ENCODE measurements at regions not wholly inside any gene's neighbourhood (a gene's known extent, or its start where the extent isn't known, plus 50 kb on each side); places are given as distances from the start of the nearest gene placed in this dataset.

DNA sequence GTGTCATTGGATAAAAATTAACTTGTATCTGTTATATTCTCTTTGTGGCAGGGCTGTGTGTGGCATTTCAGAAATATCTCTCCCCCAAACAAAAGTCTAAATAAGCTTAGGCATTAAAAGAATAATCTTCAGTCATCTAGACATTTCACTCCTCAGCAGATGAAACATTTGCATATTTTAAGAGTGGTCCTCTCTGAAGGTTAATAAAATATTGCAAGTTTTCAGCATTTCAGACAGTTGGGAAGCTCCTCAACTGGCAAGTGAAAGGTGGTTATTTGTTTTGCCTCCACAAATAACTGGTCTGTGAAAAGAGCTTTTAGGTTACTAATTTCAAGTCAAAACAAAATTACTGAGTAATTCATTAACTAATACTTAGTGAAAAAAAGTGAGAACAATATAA, 462.6 kb downstream of the EPHA4 start:
- Histone ChIP-seq H3K27me3 (ENCODE audit: control insufficient read depth, low read length) (no peaks in the 10 kb centered on the region), H4K20me1 (ENCODE audit: control insufficient read depth, insufficient read depth, low read depth, low read length) (no peaks in the 10 kb centered on the region), H3K4me1 (ENCODE audit: control insufficient read depth, low read length) (no peaks in the 10 kb centered on the region), H3K79me2 (ENCODE audit: control insufficient read depth, low read length) (no peaks in the 10 kb centered on the region), H3K9me3 (ENCODE audit: control insufficient read depth, insufficient read depth, low read length) (no peaks in the 10 kb centered on the region), H3K36me3 (ENCODE audit: control insufficient read depth, low read length) (no peaks in the 10 kb centered on the region), H3F3A (ENCODE audit: control insufficient read depth, insufficient read depth) (no peaks in the 10 kb centered on the region), H3K4me2 (ENCODE audit: low read length) (no peak overlapping the region), H3K27ac (ENCODE audit: low read depth, low read length) (no peak overlapping the region), H3K9me2 (replicated peaks; ENCODE audit: control insufficient read depth, low read length) (no peaks in the 10 kb centered on the region), H3K4me3 (ENCODE audit: low read length) (no peak overlapping the region)
- TF ChIP-seq EZH2phosphoT487 (IDR thresholded peaks at IDR 0.05; ENCODE audit: borderline replicate concordance, low read length), result no peak
- TF ChIP-seq, protein P1, sequence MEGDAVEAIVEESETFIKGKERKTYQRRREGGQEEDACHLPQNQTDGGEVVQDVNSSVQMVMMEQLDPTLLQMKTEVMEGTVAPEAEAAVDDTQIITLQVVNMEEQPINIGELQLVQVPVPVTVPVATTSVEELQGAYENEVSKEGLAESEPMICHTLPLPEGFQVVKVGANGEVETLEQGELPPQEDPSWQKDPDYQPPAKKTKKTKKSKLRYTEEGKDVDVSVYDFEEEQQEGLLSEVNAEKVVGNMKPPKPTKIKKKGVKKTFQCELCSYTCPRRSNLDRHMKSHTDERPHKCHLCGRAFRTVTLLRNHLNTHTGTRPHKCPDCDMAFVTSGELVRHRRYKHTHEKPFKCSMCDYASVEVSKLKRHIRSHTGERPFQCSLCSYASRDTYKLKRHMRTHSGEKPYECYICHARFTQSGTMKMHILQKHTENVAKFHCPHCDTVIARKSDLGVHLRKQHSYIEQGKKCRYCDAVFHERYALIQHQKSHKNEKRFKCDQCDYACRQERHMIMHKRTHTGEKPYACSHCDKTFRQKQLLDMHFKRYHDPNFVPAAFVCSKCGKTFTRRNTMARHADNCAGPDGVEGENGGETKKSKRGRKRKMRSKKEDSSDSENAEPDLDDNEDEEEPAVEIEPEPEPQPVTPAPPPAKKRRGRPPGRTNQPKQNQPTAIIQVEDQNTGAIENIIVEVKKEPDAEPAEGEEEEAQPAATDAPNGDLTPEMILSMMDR (IDR thresholded peaks at IDR 0.05; ENCODE audit: low read depth, low read length, poor library complexity, severe bottlenecking), result no peak

DNA sequence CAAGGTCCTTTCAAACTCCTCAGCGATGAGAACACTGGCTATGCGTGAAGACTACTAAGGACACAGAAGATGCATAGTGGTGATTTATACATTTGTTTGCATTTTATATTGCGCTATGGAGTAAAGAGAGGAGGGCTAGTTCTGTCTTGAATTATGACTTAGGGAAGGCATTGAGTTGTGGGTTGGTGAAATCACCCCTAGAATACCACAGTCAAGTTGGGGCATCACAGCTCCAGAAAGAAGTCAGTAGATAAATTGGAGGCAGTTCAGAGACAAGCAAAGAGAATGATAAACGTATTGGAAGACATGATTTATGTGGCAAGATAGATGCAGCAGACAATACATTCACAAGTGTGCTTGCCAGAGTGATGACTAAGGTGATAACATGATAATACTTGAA, 460.4 kb downstream of the EPHA4 start:
- Histone ChIP-seq H3F3A (ENCODE audit: control insufficient read depth, insufficient read depth) (no peaks in the 10 kb centered on the region), H3K9me3 (ENCODE audit: control insufficient read depth, insufficient read depth, low read length) (no peaks in the 10 kb centered on the region), H3K9me2 (replicated peaks; ENCODE audit: control insufficient read depth, low read length) (no peaks in the 10 kb centered on the region), H3K79me2 (ENCODE audit: control insufficient read depth, low read length) (no peaks in the 10 kb centered on the region), H3K27ac (ENCODE audit: low read depth, low read length) (no peak overlapping the region), H3K4me1 (ENCODE audit: control insufficient read depth, low read length) (no peaks in the 10 kb centered on the region), H3K4me2 (ENCODE audit: low read length) (no peak overlapping the region), H3K36me3 (ENCODE audit: control insufficient read depth, low read length) (no peaks in the 10 kb centered on the region), H4K20me1 (ENCODE audit: control insufficient read depth, insufficient read depth, low read depth, low read length) (no peaks in the 10 kb centered on the region), H3K4me3 (ENCODE audit: low read length) (no peak overlapping the region), H3K27me3 (ENCODE audit: control insufficient read depth, low read length) (no peaks in the 10 kb centered on the region)
- TF ChIP-seq, protein P1 (IDR thresholded peaks at IDR 0.05; ENCODE audit: low read depth, low read length, poor library complexity, severe bottlenecking), result no peak
- TF ChIP-seq EZH2phosphoT487 (IDR thresholded peaks at IDR 0.05; ENCODE audit: borderline replicate concordance, low read length), result no peak

DNA sequence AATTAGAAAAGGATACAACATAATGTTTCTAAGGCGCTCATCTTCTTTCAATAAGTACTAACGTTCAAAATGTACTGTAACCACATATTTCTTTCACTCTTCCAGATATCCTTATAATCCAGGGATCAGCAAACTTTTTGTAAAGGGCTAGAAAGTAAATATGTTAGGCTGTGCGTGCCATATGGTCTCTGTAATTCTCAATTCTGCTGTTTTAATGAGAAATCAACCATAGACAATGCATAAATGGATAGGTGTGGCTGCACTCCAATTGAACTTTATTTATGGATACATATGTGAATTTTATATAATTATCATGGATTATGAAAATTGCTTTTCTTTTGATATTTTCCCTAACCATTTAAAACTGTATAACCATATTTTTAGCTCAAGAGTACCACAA, 459.4 kb downstream of the EPHA4 start:
- Histone ChIP-seq H3F3A (ENCODE audit: control insufficient read depth, insufficient read depth) (no peaks in the 10 kb centered on the region), H3K4me3 (ENCODE audit: low read length) (no peak overlapping the region), H3K27me3 (ENCODE audit: control insufficient read depth, low read length) (no peaks in the 10 kb centered on the region), H3K4me1 (ENCODE audit: control insufficient read depth, low read length) (no peaks in the 10 kb centered on the region), H3K36me3 (ENCODE audit: control insufficient read depth, low read length) (no peaks in the 10 kb centered on the region), H4K20me1 (ENCODE audit: control insufficient read depth, insufficient read depth, low read depth, low read length) (no peaks in the 10 kb centered on the region), H3K9me3 (ENCODE audit: control insufficient read depth, insufficient read depth, low read length) (no peaks in the 10 kb centered on the region), H3K4me2 (ENCODE audit: low read length) (no peak overlapping the region), H3K79me2 (ENCODE audit: control insufficient read depth, low read length) (no peaks in the 10 kb centered on the region), H3K9me2 (replicated peaks; ENCODE audit: control insufficient read depth, low read length) (no peaks in the 10 kb centered on the region), H3K27ac (ENCODE audit: low read depth, low read length) (no peak overlapping the region)
- TF ChIP-seq, protein P1 (IDR thresholded peaks at IDR 0.05; ENCODE audit: low read depth, low read length, poor library complexity, severe bottlenecking), result no peak
- no peak for TF ChIP-seq EZH2phosphoT487 (IDR thresholded peaks at IDR 0.05; ENCODE audit: borderline replicate concordance, low read length)

DNA sequence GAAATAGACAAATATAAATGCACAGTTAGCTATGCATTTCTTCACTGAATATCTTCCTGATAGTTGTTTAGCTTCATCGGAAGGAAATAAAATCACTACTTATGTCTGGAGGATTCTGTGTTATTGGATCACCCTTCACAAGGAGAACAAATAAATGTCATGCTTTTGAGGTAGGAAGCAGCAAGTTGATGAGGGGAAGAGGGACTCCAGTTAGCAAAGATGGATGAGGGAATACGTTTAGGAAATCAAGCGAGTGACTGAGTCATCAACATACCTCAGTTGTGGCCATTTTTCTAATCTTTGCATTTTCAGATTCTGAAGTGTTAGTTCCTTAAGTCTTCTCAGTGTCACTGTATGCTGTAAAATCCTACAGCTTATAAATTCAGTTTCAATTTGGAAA, 456.2 kb downstream of the EPHA4 start:
- no peaks in the 10 kb centered on the region for H3K4me1 ChIP-seq (ENCODE audit: control insufficient read depth, low read length)
- H3K36me3 ChIP-seq (ENCODE audit: control insufficient read depth, low read length), result no peaks in the 10 kb centered on the region
- H3K79me2 ChIP-seq (ENCODE audit: control insufficient read depth, low read length), result no peaks in the 10 kb centered on the region
- H3K27ac ChIP-seq (ENCODE audit: low read depth, low read length), result no peak overlapping the region
- no peaks in the 10 kb centered on the region for H3K9me2 ChIP-seq (replicated peaks; ENCODE audit: control insufficient read depth, low read length)
- no peaks in the 10 kb centered on the region for H3K27me3 ChIP-seq (ENCODE audit: control insufficient read depth, low read length)
- no peaks in the 10 kb centered on the region for H3F3A ChIP-seq (ENCODE audit: control insufficient read depth, insufficient read depth)
- no peak overlapping the region for H3K4me3 ChIP-seq (ENCODE audit: low read length)
- no peak for TF ChIP-seq EZH2phosphoT487 (IDR thresholded peaks at IDR 0.05; ENCODE audit: borderline replicate concordance, low read length)
- TF ChIP-seq, protein P1 (IDR thresholded peaks at IDR 0.05; ENCODE audit: low read depth, low read length, poor library complexity, severe bottlenecking), result no peak
- no peak overlapping the region for H3K4me2 ChIP-seq (ENCODE audit: low read length)
- H3K9me3 ChIP-seq (ENCODE audit: control insufficient read depth, insufficient read depth, low read length), result no peaks in the 10 kb centered on the region
- no peaks in the 10 kb centered on the region for H4K20me1 ChIP-seq (ENCODE audit: control insufficient read depth, insufficient read depth, low read depth, low read length)
